Activated CD8-positive, alpha-beta T cell treated with anti-CD3 and anti-CD28 coated beads for 36 hours (primary cell): ENCODE measurements at regions not wholly inside any gene's neighbourhood (a gene's known extent, or its start where the extent isn't known, plus 50 kb on each side); places are given as distances from the start of the nearest gene placed in this dataset.

ENCODE experiments used
- ATAC-seq: fragments of 200-7000 bp; cut with Tn5 transposase; one replicate; pipeline ENCODE4 v1.10.0; 2021; ENCODE audit warnings: mild to moderate bottlenecking, moderate library complexity
- CTCF ChIA-PET: fragments of 350-600 bp; sonication (Branson Sonifier 250); formaldehyde crosslinking; loops from one replicate; lab custom pipeline; 2021; ENCODE audit warnings: antibody characterized with exemption; lab: Charles Lee
- POLR2A ChIA-PET: fragments of 350-600 bp; sonication (Branson Sonifier 250); formaldehyde crosslinking; loops from one replicate; lab custom pipeline; 2021; ENCODE audit warnings: antibody characterized with exemption; lab: Charles Lee
- DNase-seq: peaks from one replicate; pipeline ENCODE4 v3.0.0-alpha.2; 2020
- H3K27ac Mint-ChIP-seq: one replicate; pipeline ENCODE4 v1.8.0; 2021; ENCODE audit warnings: mild to moderate bottlenecking, mixed read lengths
- H3K27me3 Mint-ChIP-seq: one replicate; pipeline ENCODE4 v1.8.0; 2021; ENCODE audit warnings: mixed read lengths
- H3K36me3 Mint-ChIP-seq: one replicate; pipeline ENCODE4 v1.8.0; 2021; ENCODE audit warnings: low read depth, mixed read lengths
- H3K4me1 Mint-ChIP-seq: one replicate; pipeline ENCODE4 v1.8.0; 2021; ENCODE audit warnings: low read depth, mixed read lengths
- H3K4me3 Mint-ChIP-seq: one replicate; pipeline ENCODE4 v1.8.0; 2021; ENCODE audit warnings: mild to moderate bottlenecking, moderate library complexity, mixed read lengths
- H3K9me3 Mint-ChIP-seq: one replicate; pipeline ENCODE4 v1.8.0; 2021; ENCODE audit warnings: mixed read lengths
- intact Hi-C: fragments of 100-400 bp; cut with micrococcal nuclease; formaldehyde crosslinking; loops from one replicate; pipeline ENCODE4 v1.10.0; 2022
- TF ChIP-seq, protein P1 (sequence below): fragments of 200-600 bp; IDR thresholded peaks from one replicate; pipeline ENCODE4 v1.8.0; 2022; ENCODE audit warnings: antibody characterized with exemption, mild to moderate bottlenecking

DNA sequence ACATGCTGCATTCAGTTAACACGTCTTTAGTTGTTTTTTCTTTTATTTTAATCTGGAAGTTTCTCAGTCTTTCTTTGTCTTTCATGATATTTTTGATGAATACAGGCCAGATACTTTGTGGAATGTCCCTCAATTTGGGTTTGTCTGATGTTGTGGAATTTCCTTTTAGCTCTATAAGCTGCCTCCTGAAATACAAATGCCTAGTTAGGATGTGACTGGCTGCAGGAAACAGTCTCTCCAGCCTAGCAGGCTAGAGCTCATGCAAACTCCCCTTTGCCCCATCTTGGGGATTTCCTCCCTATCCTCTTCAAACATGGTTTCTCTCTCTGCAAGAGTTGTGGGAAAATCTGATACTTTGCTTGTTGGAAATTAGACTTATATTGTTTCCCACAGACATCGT lies 89.3 kb upstream of the JAG1 start:
- DNase-seq, result no peak
- ATAC-seq, result no peak
- Mint-ChIP-seq H3K9me3 (no peaks in the 10 kb centered on the region), H3K27ac (no peak overlapping the region), H3K36me3 (no peaks in the 10 kb centered on the region), H3K4me1 (no peaks in the 10 kb centered on the region), H3K4me3 (no peak overlapping the region), H3K27me3 (peaks cover 2% of the 10 kb centered on the region)
- ChIA-PET CTCF (no interaction called here), POLR2A (no interaction called here)
- intact Hi-C loops, result no loop called here
- TF ChIP-seq, protein P1, sequence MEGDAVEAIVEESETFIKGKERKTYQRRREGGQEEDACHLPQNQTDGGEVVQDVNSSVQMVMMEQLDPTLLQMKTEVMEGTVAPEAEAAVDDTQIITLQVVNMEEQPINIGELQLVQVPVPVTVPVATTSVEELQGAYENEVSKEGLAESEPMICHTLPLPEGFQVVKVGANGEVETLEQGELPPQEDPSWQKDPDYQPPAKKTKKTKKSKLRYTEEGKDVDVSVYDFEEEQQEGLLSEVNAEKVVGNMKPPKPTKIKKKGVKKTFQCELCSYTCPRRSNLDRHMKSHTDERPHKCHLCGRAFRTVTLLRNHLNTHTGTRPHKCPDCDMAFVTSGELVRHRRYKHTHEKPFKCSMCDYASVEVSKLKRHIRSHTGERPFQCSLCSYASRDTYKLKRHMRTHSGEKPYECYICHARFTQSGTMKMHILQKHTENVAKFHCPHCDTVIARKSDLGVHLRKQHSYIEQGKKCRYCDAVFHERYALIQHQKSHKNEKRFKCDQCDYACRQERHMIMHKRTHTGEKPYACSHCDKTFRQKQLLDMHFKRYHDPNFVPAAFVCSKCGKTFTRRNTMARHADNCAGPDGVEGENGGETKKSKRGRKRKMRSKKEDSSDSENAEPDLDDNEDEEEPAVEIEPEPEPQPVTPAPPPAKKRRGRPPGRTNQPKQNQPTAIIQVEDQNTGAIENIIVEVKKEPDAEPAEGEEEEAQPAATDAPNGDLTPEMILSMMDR, result no peak

- no peaks in the 10 kb centered on the region for H3K36me3 Mint-ChIP-seq
- ATAC-seq (no peak), DNase-seq (no peak)
- H3K4me3 Mint-ChIP-seq, result no peak overlapping the region
- intact Hi-C loops, result no loop called here
- CTCF ChIA-PET, result no interaction called here
- no peak overlapping the region for H3K27ac Mint-ChIP-seq
- no peaks in the 10 kb centered on the region for H3K4me1 Mint-ChIP-seq
- TF ChIP-seq, protein P1, result no peak
- H3K9me3 Mint-ChIP-seq, result no peaks in the 10 kb centered on the region
- POLR2A ChIA-PET, result no interaction called here
- peaks cover under 1% of the 10 kb centered on the region for H3K27me3 Mint-ChIP-seq
Observed at GRCh38 chr20:10769700-10770099, 95.9 kb upstream of the JAG1 start.

- POLR2A ChIA-PET, result no interaction called here
- no peaks in the 10 kb centered on the region for H3K27me3 Mint-ChIP-seq
- no peaks in the 10 kb centered on the region for H3K9me3 Mint-ChIP-seq
- DNase-seq (no peak), ATAC-seq (no peak)
- H3K36me3 Mint-ChIP-seq, result no peaks in the 10 kb centered on the region
- intact Hi-C loops, result no loop called here
- H3K27ac Mint-ChIP-seq, result no peak overlapping the region
- H3K4me3 Mint-ChIP-seq, result no peak overlapping the region
- CTCF ChIA-PET, result no interaction called here
- H3K4me1 Mint-ChIP-seq, result no peaks in the 10 kb centered on the region
- TF ChIP-seq, protein P1, result no peak
Observed at GRCh38 chr20:10770753-10771152, 97.0 kb upstream of the JAG1 start.

GRCh38 chr20:10771435-10772140 lies 97.8 kb upstream of the JAG1 start:
- ATAC-seq (no peak), DNase-seq (no peak)
- Mint-ChIP-seq H3K27me3 (no peaks in the 10 kb centered on the region), H3K27ac (no peak overlapping the region), H3K9me3 (no peaks in the 10 kb centered on the region), H3K4me1 (no peaks in the 10 kb centered on the region), H3K36me3 (no peaks in the 10 kb centered on the region), H3K4me3 (no peak overlapping the region)
- TF ChIP-seq, protein P1, result no peak
- ChIA-PET CTCF (no interaction called here), POLR2A (no interaction called here)
- intact Hi-C loops, result no loop called here

DNA sequence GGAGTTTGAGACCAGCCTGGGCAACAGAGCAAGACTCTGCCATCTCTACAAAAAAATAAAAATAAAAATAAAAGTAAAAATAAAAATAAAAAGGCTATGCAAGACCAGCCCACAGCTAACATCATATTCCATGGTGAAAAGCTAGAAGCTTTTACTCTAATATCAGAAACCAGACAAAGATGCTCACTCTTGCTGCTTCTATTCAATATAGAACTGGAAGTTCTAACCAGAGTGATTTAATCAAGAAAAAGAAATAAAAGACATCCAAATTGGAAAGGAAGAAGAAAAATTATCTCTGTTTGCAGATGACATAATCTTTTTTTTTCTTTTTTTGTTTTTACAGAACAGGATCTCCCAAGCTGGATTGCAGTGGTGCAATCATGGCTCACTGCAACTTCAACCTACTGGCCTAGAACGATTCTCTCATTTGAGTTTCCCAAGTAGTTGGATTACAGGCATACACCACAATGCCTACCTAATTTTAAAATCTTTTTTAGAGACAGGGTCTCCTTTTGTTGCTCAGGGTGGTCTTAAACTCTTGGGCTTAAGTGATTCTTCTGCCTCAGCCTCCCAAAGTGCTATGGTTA lies 100.7 kb upstream of the JAG1 start:
- no peak overlapping the region for H3K4me3 Mint-ChIP-seq
- no peak for DNase-seq
- intact Hi-C loops, result no loop called here
- H3K4me1 Mint-ChIP-seq, result no peaks in the 10 kb centered on the region
- H3K27me3 Mint-ChIP-seq, result no peaks in the 10 kb centered on the region
- no peak overlapping the region for H3K27ac Mint-ChIP-seq
- no peaks in the 10 kb centered on the region for H3K36me3 Mint-ChIP-seq
- ChIA-PET POLR2A (no interaction called here), CTCF (no interaction called here)
- no peak for ATAC-seq
- TF ChIP-seq, protein P1, result no peak
- no peaks in the 10 kb centered on the region for H3K9me3 Mint-ChIP-seq
